ENCODE measurements at regions not wholly inside any gene's neighbourhood (a gene's known extent, or its start where the extent isn't known, plus 50 kb on each side); places are given as distances from the start of the nearest gene placed in this dataset.
"Not testable (repeated sequence)": the region's sequence is repeated elsewhere in the genome, so short reads cannot be mapped to it uniquely, and the experiment has no call there.

- DNase-seq (ENCODE audit: low read depth) = no peak
Observed at GRCh38 chr3:25153136-25153535, 274.9 kb upstream of the RARB start.

GRCh38 chr3:25153561-25153960 lies 274.5 kb upstream of the RARB start:
- no peak for DNase-seq (ENCODE audit: low read depth)

GRCh38 chr3:25155652-25156471 lies 272.2 kb upstream of the RARB start:
- DNase-seq (ENCODE audit: low read depth) = no peak

GRCh38 chr3:25156626-25157025 lies 271.4 kb upstream of the RARB start:
- no peak for DNase-seq (ENCODE audit: low read depth)

GRCh38 chr3:25165306-25165705 lies 262.8 kb upstream of the RARB start:
- DNase-seq (ENCODE audit: low read depth) = no peak

GRCh38 chr3:25166016-25166415 lies 262.0 kb upstream of the RARB start:
- no peak for DNase-seq (ENCODE audit: low read depth)

GRCh38 chr3:25169151-25169550 lies 258.9 kb upstream of the RARB start:
- DNase-seq (ENCODE audit: low read depth) = no peak

- DNase-seq (ENCODE audit: low read depth) = no peak
Observed at GRCh38 chr3:25170021-25170420, 258.0 kb upstream of the RARB start.

GRCh38 chr3:25171118-25171807 lies 256.8 kb upstream of the RARB start:
- DNase-seq (ENCODE audit: low read depth) = no peak

GRCh38 chr3:25171897-25172296 lies 256.2 kb upstream of the RARB start:
- DNase-seq (ENCODE audit: low read depth) = no peak

- no peak for DNase-seq (ENCODE audit: low read depth)
Observed at GRCh38 chr3:25173606-25174005, 254.5 kb upstream of the RARB start.

- DNase-seq (ENCODE audit: low read depth) = no peak
Observed at GRCh38 chr3:25174251-25174650, 253.8 kb upstream of the RARB start.

- no peak for DNase-seq (ENCODE audit: low read depth)
Observed at GRCh38 chr3:25177041-25177440, 251.0 kb upstream of the RARB start.

- no peak for DNase-seq (ENCODE audit: low read depth)
Observed at GRCh38 chr3:25178672-25179071, 249.4 kb upstream of the RARB start.

- no peak for DNase-seq (ENCODE audit: low read depth)
Observed at GRCh38 chr3:25181096-25181495, 247.0 kb upstream of the RARB start.

- DNase-seq (ENCODE audit: low read depth) = no peak
Observed at GRCh38 chr3:25182794-25183193, 245.3 kb upstream of the RARB start.

- no peak for DNase-seq (ENCODE audit: low read depth)
Observed at GRCh38 chr3:25184641-25185250, 243.3 kb upstream of the RARB start.

- DNase-seq (ENCODE audit: low read depth) = no peak
Observed at GRCh38 chr3:25191673-25192072, 236.4 kb upstream of the RARB start.

GRCh38 chr3:25199567-25199966 lies 228.5 kb upstream of the RARB start:
- not testable (repeated sequence) for DNase-seq (ENCODE audit: low read depth)

GRCh38 chr3:25212736-25213135 lies 215.3 kb upstream of the RARB start:
- DNase-seq (ENCODE audit: low read depth) = no peak

- no peak for DNase-seq (ENCODE audit: low read depth)
Observed at GRCh38 chr3:25214034-25214433, 214.0 kb upstream of the RARB start.

GRCh38 chr3:25218362-25218761 lies 209.7 kb upstream of the RARB start:
- DNase-seq (ENCODE audit: low read depth) = no peak

- DNase-seq (ENCODE audit: low read depth) = no peak
Observed at GRCh38 chr3:25226747-25227146, 201.3 kb upstream of the RARB start.
